ENCODE measurements at regions not wholly inside any gene's neighbourhood (a gene's known extent, or its start where the extent isn't known, plus 50 kb on each side); places are given as distances from the start of the nearest gene placed in this dataset.
A peak's percentile ranks its signal among the peaks of the same experiment; 100 is the strongest.

GRCh38 chr2:125371867-125372266 is 1284.1 kb upstream of the GYPC start:
- H3K27ac ChIP-seq = no peak overlapping the region
- TF ChIP-seq CTCF (IDR thresholded peaks at IDR 0.05; ENCODE audit: low read depth, low read length) = no peak
- H3K9me3 ChIP-seq (ENCODE audit: severe bottlenecking) = no peaks in the 10 kb centered on the region

GRCh38 chr2:125373293-125373692 is 1282.7 kb upstream of the GYPC start:
- H3K27ac ChIP-seq = no peak overlapping the region
- peaks cover 14% of the 10 kb centered on the region for H3K27me3 ChIP-seq (ENCODE audit: insufficient read depth, low read depth, severe bottlenecking)
- DNase-seq = no peak
- no peaks in the 10 kb centered on the region for H3K9me3 ChIP-seq (ENCODE audit: severe bottlenecking)
- no peak for TF ChIP-seq CTCF (IDR thresholded peaks at IDR 0.05; ENCODE audit: low read depth, low read length)
- no peaks in the 10 kb centered on the region for H3K36me3 ChIP-seq
- H3K4me3 ChIP-seq (ENCODE audit: low read depth, low read length) = no peak overlapping the region

More at GRCh38 chr2:125371867-125372266, 1284.1 kb upstream of the GYPC start:
- H3K4me3 ChIP-seq (ENCODE audit: low read depth, low read length) = no peak overlapping the region
- peaks cover 14% of the 10 kb centered on the region for H3K27me3 ChIP-seq (ENCODE audit: insufficient read depth, low read depth, severe bottlenecking)
- no peaks in the 10 kb centered on the region for H3K36me3 ChIP-seq
- no peak for DNase-seq

DNA sequence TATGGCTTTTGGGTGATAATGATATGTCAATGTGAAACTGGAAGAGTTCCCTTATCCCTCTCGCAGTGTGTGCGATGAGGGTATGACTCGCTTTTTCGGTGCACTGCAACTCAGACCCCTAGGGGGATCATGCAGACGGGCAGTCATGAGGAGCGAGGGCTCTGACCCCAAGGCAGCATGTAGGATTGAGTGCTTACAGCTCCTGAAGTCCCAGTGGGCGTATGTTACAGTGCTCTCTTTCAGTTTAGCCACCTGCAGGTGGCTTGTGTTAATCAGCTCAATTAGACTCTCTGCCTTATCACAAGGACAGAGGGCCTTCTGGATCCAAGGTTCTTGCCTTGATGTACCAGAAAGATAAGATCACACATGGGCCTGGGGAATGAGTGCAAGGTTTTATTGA is 1269.9 kb upstream of the GYPC start:
- no peak for DNase-seq
- no peak overlapping the region for H3K4me3 ChIP-seq (ENCODE audit: low read depth, low read length)

DNA sequence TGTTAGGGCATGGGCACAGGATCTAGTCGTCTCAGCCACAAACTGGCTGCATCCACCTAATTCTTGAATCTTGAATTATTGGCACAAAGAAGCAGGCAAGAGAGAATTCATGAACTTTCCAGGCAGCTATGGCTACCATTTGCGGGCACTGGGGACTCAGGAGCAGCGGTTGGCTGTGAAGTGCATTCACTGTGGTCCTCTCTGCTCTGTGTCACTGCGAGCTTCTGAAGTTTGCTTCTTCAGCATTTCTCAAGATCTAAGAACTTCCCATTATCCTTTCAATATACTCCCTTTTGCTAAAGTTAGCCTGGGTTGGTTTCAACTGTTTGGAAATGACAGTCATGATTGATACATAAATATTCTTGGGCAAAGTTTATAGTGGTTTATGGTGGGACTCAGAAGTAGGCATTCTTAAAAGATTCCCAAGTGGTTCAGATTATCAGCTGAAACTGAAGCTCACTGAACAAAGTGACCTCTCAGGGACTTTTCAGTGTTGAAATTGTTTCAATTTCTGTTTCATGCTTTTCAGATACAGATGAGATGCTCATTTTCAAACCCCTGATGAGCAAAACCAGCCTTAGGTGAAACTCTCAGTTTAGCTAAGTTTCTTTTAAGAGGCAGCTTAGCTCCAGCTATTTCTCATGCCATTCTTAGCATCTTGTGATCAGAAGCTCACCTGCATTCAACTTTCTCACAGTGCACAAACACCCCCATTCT is 1258.3 kb upstream of the GYPC start:
- DNase-seq = no peak
- TF ChIP-seq CTCF (IDR thresholded peaks at IDR 0.05; ENCODE audit: low read depth, low read length) = no peak
- Histone ChIP-seq H3K4me3 (ENCODE audit: low read depth, low read length) (no peak overlapping the region), H3K9me3 (ENCODE audit: severe bottlenecking) (no peaks in the 10 kb centered on the region), H3K27me3 (ENCODE audit: insufficient read depth, low read depth, severe bottlenecking) (peaks cover 6% of the 10 kb centered on the region), H3K36me3 (no peaks in the 10 kb centered on the region), H3K27ac (no peak overlapping the region)

More for the DNA sequence above, 1269.9 kb upstream of the GYPC start:
- Histone ChIP-seq H3K9me3 (ENCODE audit: severe bottlenecking) (no peaks in the 10 kb centered on the region), H3K36me3 (no peaks in the 10 kb centered on the region), H3K27ac (no peak overlapping the region), H3K27me3 (ENCODE audit: insufficient read depth, low read depth, severe bottlenecking) (peaks cover 7% of the 10 kb centered on the region)
- TF ChIP-seq CTCF (IDR thresholded peaks at IDR 0.05; ENCODE audit: low read depth, low read length) = 0 out of 2 replicates have a peak, but pooled peaks have one; percentile 10

- no peak overlapping the region for H3K27ac ChIP-seq
- TF ChIP-seq CTCF (IDR thresholded peaks at IDR 0.05; ENCODE audit: low read depth, low read length) = no peak
- H3K36me3 ChIP-seq = no peaks in the 10 kb centered on the region
- H3K4me3 ChIP-seq (ENCODE audit: low read depth, low read length) = no peak overlapping the region
- no peak for DNase-seq
- H3K9me3 ChIP-seq (ENCODE audit: severe bottlenecking) = no peaks in the 10 kb centered on the region
- peaks cover 6% of the 10 kb centered on the region for H3K27me3 ChIP-seq (ENCODE audit: insufficient read depth, low read depth, severe bottlenecking)
These were observed 1257.0 kb upstream of the GYPC start for GRCh38 chr2:125398738-125399524.
